AG09319 (cell line): ENCODE measurements at regions not wholly inside any gene's neighbourhood (a gene's known extent, or its start where the extent isn't known, plus 50 kb on each side); places are given as distances from the start of the nearest gene placed in this dataset.

Source experiments
- DNase-seq: peaks from one replicate; pipeline ENCODE4 v3.0.0-alpha.2; 2010; ENCODE audit warnings: low read depth; ENCODE audit errors: extremely low read depth
- TF ChIP-seq, protein P1 (sequence below): IDR thresholded peaks from 2 replicates; pipeline ENCODE4 v1.5.1; 2011; ENCODE audit warnings: low read depth, mild to moderate bottlenecking, inconsistent platforms, low read length, moderate library complexity

DNA sequence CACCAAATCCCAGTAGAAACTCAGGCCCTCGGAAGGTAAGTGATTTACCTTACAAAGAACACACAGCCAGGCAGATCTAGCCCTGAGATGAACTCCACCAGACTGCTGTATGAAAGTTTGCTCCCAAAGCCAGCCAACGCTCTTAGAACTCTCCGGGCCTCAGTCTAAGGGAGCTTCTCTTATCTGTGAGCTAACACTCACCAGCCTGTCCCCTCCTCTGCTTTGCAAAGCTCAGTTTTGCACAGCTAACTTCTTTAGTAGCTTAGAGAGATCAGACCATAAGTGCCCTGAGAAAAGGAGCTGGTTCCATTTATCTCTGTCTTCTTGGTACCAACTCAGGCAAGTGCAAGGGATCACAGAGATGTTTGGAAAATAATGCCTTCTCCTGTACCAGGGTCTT is 195.8 kb upstream of the JUN start:
- TF ChIP-seq, protein P1, sequence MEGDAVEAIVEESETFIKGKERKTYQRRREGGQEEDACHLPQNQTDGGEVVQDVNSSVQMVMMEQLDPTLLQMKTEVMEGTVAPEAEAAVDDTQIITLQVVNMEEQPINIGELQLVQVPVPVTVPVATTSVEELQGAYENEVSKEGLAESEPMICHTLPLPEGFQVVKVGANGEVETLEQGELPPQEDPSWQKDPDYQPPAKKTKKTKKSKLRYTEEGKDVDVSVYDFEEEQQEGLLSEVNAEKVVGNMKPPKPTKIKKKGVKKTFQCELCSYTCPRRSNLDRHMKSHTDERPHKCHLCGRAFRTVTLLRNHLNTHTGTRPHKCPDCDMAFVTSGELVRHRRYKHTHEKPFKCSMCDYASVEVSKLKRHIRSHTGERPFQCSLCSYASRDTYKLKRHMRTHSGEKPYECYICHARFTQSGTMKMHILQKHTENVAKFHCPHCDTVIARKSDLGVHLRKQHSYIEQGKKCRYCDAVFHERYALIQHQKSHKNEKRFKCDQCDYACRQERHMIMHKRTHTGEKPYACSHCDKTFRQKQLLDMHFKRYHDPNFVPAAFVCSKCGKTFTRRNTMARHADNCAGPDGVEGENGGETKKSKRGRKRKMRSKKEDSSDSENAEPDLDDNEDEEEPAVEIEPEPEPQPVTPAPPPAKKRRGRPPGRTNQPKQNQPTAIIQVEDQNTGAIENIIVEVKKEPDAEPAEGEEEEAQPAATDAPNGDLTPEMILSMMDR: no peak
- DNase-seq: no peak

DNA sequence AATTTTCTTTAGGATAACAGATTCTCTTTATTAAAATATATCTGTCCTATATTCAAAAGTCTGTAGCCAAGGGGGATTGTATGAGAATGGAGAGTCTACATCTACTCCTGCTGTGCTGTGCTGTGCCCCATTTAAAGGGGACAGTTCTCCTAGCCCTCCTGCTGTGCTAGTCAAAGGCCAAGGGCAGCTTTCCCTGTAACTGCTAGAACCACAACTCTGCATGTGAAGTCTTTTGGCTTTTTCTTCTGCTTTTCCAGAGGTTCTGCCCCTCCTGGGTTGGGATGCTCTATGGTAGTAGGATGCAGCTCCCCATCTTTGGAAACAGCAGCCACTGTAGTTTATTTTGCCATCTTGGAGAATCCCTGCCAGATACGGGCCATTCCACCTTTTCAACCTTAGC is 197.5 kb upstream of the JUN start:
- DNase-seq: no peak
- TF ChIP-seq, protein P1: no peak

DNA sequence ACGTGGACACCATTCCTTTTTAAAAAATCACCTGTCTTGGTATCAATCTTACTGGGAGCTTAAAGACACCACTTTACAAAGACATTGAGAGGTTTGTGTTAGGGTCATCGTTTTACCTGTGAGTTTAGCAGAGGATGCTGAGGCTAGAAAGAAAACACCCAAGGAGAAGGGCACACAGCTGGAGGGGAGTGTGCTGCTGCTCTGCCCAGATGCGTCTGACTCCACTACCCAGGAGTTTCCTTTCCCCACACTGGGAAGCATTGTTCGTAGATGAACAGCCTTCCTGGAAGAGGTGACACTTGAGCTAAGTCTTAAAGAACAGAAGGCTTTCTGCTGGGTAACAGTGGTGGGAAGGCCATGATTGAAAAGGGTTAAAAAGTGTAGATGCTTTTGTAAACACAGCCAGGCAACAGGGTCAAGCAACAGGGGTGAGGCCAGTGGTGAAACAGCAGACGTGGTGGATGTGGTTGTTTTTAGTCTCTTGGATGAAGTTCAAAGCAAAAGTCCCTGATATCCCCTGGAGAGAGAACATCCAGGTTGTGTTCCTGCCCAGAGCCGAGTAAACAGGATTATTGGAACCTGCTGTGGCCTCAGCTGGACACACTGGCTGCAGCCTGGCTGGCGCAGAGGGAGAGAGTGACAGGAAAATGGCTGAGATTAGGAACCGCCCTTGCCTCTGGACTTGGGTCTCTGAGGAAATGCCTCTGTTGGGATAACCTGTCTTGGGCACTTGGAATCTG is 198.6 kb upstream of the JUN start:
- DNase-seq: no peak
- TF ChIP-seq, protein P1: no peak

DNA sequence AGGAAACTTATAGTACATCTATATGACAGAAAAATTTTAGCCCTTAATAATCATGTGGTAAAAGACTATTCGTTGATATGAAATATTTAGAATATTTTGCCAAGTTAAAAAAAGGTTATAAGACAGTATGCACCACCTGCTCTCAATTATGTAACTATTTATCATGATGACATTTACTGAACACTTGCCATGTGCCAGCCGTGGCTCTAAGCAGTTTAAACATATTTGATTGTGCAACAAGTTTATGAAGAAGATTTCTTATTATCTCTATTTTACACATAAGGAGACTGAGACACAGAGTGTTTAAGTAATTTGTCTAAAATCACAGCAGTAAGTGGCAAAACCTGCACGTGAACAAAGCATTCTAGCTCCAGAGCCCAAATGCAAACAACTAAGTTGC is 199.3 kb upstream of the JUN start:
- TF ChIP-seq, protein P1: no peak

DNA sequence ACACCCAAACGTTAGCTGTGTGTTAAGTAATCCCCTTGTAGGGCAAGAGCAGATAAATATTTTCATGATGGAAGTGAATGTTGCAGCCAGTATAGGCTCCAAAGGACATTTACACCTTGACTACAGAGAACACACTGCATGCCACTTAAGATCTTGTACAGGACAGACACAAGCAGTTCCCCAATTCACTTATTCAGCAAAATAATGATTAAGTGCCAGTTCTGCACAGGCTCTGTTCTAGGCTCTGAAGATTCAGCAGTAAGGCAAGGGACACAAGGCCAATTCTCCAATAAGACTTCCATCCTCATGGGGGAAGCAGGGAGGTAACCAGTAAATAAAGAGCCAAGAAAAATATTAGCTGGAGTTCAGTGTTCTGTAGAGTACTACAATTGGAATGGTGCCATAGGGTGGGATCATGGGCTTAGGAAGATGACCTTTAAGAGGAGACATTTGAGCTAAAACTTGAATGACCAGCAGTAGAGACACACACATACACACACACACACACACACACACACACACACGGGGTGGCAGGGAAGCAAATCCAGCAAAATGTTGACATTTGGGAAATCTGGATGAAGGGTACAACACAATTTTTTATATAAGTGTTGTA is 199.9 kb upstream of the JUN start:
- TF ChIP-seq, protein P1: no peak
- DNase-seq: no peak

More for the DNA sequence above, 199.3 kb upstream of the JUN start:
- no peak for DNase-seq

DNA sequence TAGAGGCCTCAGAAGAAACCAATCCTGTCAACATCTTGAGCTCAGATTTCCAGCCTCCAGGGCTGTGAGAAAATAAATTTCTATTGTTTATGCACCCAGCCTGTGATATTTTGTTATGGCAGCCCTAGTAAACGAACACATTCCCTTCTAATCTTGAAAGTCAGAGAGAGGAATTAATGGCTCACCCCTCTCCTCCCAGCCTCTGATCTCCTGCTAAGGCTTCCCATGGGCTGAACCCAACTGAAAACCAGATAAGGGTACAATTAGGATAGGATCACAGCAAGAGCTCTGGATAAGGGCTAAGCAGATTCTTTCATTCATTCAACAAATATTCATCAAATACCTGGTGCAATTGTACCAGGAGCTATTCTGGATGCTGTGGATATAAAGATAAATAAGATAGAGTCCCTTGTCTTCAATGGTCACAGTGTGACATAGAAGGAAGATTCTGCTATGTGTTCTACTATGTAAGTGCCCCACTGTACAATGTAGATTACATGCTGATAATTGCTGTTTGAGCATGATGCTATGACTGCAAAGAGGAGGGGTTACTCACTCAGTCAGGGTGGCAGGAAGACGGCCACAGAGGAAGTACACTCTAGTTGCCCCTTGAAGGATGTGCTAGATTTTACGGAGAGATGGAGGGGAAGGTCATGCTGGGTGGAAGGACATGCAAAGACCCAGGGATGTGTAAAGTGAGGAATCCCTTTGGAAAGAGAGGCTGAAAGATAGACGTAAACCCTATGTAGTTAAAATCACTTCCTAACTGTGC is 203.3 kb upstream of the JUN start:
- no peak for DNase-seq
- TF ChIP-seq, protein P1: no peak

DNA sequence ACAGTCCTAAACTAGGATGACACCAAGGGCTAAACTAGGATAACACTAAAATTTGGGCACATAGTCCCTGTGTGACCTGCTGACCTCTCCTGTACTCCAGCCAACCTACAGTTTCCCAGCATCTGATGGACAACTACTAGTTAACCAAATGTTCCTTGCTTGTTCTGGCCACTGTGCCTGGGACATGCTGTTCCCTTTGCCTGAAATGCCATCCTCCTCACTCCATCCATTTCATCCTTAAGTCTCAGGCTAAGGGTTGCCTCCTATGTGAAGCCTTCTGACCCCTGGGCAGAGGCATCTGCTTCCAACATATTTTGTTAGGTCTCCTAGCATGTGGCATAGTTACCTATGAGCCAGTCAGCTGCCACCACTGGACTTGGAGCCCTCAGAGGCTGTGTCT is 204.9 kb upstream of the JUN start:
- no peak for DNase-seq
- TF ChIP-seq, protein P1: no peak
